ENCODE measurements at regions not wholly inside any gene's neighbourhood (a gene's known extent, or its start where the extent isn't known, plus 50 kb on each side); places are given as distances from the start of the nearest gene placed in this dataset.
"Not testable (repeated sequence)": the region's sequence is repeated elsewhere in the genome, so short reads cannot be mapped to it uniquely, and the experiment has no call there.

DNA sequence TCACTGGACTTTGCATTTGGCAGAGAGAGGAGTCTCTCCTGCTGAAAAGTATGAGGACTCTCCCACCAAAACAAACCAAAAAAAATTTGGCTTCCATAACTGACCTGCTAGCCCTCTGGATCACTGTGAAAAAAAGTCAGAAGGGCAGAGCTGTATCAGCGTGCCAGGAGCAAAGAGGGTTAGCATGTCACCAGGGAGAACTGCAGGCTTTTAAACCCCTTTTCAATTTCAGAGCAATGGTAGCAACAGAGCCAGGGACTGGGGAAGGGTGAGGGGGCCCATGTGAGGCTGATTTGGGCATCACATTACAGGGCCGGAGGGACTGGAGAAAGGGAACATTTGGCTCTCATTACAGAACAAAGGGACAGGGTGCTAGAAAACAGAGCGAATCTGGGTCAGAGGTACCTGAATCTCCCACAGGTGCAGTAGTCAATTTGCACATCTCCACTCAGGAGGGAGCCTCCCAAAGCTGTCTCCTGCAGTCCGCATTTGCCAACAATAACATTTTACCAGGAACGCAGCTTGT is 185.7 kb upstream of the EYA4 start:
- no peak for DNase-seq

DNA sequence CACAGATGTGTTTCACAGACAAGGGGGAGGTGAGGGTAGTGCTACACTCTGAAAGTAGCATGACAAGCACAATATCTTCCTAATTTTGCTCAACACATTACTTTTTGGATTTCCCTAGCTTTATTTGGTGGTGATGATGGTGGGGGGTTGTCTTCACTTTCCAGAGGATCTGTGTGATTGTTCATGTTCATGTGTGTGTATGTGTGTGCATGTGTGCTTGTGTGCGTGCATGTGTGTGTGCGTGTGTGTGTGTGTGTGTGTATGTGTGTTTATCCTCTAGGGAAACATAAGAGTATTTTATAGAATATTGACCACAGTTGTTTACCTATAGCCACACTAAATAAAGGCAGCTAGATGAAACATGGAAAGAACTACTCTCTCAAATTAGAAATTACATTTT is 183.8 kb upstream of the EYA4 start:
- DNase-seq = no peak

DNA sequence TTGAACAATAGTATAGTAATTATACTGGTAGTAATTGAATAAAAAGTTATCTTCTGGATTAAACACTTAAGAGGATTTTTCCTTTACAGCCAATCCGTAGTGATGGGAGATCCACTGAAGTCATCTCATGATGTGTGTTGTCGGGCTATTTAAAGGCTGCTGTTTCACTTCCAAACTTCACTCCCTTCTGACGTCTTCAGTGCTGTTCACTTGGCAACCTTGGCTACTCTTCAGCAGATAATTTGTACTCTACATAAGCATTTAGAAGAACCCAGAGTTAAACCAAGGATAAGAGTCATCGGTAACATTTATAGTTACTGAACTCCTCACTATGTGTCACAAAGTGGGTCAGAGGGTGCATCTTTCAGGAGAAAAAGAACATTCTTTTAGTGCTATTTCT is 179.1 kb upstream of the EYA4 start:
- DNase-seq = no peak

DNA sequence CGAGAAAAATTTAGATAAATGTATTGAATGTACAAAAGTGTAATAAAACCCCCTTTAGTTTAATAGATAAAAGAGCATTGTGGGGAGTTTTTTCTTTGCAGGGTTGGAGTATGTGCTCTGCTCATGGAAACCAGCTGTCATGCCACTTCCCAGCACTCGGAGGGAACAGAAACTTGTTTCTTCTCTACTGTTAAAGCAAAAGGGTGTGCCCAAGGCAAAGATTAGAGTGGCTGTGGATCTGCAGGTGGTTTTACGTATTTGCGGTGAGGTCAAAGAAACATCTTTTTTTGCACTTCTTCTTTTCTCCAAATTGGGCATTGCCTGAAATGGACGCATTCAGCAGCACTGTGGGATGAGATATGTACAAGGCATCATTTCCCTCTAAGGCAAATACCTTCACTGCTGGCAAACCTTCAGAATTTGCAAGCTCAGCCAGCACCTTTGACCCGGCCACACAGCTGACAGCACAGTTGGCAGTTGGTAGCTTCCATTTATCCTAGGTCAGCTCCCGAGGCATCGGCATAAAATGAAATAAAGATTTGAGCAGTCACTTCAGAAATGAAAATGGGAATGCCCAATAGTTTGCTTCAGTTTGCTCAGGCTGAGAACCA is 178.4 kb upstream of the EYA4 start:
- DNase-seq = no peak

DNA sequence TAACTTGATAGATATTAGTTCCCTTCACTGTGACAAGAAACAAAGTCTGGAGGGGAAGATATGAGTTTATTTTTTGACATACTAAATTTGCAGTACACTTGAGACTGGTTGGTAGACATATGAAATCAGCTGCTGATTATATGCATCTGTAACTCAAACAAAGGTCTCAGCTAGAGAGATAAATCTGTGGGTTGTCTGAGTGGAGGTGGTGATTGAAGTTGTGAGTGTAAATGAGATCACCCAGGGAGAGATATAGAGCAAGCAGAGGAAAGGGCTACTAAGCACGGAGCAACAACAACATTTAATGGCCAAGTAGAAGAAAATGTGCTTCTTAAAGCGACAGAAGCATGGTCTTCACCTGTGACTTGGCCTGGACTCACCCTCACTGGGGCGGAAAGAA is 173.2 kb upstream of the EYA4 start:
- no peak for DNase-seq

DNA sequence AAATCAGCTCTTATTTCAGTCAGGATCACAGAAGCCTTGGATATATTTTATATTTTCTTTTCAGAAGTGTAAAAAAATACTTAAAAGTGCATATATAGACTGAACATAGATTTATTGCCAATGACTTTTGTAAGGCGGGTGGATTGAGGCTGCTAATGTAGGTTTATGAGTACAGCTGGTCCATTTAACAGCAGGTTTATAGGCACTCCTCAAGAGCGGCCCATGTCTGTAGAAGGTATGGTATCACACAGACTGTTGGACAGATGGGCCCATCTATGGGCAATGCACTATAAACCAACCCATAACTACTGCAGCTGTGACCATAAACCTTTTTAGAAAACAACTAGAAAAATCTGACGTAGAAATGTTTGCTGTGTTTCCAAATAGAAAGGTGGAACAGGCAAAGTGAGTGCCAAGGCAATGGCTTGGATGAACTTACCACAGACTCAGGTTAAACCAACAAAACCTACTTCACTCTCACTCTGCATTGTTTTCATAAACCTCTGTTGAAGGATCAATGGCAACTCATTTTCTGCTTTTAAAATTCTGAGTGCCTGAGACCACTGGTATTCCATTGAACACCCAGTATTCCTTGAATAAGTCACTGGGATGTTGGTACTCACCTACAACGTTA is 170.6 kb upstream of the EYA4 start:
- DNase-seq = no peak

DNA sequence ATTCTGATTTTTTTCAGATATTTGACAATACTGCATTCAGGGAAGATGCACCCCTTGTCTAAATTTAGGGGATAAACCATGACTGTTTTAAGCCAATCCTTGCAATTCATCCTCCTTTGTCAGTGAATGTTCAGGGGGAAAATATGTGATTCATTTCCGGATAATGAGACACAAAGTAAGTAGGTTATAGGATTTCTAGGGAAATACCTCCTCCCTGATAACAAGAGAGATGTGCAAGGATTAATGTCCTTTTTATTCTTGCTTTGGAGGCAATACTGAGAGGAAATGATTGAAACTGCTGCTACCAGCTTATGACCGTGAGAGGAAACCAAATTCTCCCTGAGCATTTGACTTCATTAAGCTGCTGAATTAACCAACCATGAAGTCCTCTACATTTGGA is 161.3 kb upstream of the EYA4 start:
- no peak for DNase-seq

DNA sequence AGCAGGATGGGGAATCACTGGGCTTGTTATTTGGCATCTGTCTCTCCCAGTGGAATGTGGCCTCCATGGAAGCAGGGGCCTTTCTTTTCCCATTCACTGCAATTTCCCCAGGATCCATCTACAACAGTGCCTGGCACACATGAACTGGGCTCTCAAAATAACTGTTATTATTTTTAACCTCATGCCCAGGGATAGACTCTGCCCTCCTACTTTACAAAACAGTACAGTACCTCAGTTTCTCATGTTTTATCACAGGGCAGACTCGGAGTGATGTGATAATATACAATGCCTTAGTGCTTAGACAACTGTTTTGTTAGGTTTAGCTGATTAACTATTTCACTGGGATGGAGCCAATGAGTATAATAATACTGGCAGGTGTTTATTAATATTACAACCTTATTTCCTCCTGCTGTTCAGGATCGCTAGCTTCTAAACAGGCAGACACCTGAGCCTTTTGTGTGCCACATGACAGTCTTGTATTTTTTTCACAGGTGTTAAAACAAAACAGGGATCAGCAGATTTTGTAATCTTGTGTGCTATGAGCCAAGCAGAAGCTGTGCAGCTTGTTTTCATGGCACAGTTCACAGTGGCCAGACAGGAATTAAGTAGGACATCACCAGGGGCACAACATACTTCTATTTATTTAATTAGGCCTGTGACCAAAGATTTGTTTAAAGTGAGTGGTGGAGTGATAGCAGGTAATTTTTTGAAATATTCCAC is 157.7 kb upstream of the EYA4 start:
- DNase-seq = no peak

DNA sequence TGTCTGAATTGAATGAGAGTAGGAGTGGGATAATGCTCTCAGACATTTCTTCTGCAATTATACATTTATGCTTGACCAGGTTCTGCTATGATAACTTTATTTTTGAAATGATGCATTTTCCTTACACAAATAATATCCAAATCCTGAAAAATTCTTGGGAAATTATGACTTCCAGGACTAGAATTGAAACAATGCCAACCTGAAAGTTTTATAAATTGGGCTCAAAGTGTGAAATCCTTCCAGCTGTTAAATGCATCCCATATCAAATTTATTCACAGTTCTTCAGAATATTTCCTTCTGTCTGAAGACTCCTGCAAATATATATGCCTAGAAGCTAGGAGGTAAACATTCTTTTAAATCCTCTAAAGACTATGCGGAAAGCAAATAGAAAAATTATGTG is 155.7 kb upstream of the EYA4 start:
- DNase-seq = no peak

DNA sequence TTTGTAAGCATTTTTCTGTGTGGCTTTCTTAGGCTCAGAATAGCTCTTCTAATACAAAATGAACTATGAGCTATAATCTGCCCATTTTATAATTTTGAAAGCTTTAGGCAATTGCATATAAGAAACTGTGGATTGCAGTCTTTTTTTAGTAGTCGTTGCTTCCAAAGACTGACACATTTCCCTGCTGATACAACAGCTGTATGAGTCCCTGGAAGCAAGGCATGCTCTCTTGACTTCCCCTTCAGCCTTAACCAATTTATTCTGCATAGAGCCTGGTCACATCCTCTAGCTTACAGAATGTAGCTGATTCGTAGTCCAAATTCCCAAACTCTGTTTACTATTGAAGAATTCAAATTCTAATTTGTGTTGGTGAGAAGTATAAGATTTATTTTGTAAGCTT is 155.3 kb upstream of the EYA4 start:
- DNase-seq = no peak

DNA sequence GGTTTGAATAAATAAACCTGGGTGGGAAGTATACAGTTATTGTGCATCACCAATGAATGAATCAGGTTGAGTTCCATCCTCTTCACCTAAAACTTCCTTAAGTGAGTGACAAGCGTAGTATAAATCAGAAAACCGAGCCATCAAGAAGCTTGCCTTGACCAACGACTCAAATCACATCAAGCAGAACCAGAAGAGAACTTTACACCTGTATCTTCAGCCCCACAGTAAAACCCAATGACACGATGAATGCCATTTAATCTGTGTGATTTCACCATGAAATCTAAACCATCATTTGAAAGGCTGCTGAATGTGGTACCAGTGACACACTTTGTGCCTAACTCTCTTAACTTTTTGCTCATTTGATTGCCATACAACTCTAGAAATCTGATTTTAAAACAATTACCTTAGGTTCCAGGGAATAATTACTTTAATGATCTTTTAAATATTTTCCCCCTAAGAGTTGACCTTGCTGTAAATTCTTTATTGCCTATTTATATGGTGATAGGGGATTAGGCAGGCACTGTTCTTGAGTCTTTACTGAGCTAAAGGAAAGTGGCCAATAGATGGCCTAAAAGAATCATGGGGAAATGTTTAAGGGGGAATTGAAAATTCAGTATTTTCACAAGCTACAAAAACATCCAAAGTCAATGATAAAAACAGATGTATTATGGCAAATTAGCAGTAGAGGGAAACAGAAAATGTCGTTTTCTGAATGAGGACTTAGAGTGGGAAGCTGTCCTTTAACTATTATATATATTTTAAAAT is 152.0 kb upstream of the EYA4 start:
- DNase-seq = no peak

DNA sequence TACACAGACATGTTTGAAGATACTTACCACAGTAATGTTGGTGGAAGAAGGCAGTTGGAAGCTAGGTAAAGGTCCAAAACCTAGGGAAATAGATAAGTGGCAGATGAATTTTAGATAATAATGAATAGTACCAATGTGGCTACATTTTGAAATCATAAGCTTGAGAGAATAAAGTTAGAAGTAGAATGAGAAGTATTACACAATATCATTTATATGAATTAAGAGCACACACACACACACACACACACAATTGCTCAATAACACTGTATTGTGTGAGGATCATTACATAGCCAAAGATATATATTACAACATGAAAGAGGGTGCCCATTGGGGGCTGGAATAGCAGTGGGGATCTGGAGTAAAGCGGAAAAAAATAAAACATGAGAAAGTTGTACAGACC is 149.0 kb upstream of the EYA4 start:
- no peak for DNase-seq

DNA sequence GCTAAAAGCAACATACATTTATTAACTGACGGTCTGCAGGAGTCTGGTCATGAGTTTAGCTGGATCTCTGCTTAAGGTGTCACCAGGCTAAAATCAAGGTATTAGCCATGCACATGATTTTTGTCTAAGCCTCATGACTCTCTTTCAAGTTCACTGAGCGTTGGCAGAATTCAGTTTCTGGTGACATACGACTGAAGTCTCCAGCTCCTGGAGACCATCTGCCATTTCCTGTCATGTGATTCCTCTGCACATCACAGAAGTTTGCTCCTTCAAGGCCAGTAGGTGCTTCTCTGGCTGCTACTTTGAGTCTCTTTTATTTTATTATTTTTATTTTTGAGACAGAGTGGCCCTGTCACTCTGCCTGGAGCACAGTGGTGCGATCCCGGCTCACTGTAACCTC is 148.4 kb upstream of the EYA4 start:
- no peak for DNase-seq

DNA sequence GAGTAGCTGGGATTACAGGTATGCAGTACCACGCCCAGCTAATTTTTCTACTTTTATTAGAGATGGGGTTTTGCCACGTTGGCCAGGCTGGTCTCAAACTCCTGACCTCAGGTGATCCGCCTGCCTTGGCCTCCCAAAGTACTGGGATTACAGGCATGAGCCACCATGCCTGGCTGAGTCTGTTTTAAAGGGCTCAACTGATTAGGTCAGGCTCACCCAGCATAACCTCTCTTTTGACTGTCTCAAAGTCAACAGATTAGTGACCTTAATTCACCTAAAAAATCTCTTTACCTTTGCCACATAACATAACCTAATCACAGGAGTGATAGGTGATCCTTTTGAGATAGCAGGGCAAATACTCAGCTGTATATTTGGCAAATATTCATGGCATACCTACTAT is 147.9 kb upstream of the EYA4 start:
- not testable (repeated sequence) for DNase-seq

DNA sequence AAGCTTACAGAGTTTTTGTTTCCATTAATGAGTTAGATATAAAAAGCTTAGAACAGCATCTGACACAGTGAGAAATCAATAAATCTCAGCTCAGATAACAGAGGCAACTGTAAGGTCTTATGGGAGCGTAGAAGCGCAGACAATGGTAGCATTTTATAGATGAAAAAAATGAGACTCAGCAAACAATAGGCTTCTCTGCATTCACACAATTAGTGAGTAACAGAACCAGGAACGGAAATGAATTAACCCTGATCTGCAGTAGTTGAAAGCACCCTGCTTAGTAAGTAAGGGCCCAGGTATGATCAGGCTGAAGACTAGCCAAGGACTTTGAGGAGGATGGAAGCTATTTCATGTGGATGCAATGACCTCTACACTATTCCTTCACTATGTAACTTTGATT is 147.2 kb upstream of the EYA4 start:
- DNase-seq = no peak

DNA sequence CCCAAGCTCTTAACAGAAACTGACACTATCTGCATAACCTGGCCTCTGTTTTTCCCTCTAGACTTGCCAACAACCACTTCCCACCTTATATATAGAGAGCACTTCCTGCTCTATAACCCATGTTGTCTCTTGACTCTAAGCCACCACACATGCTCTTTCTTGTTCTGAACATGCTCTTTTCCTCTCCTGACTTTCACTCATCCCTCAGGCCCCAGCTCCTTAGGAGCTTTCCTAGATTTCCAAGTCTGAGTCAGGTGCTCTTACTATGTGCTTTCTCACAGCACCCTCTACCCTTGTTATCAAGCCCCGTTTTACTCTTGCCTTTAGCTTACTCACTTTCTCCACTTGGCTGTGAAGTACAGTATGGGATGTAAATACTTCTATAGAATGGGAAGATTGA is 143.9 kb upstream of the EYA4 start:
- DNase-seq = no peak

DNA sequence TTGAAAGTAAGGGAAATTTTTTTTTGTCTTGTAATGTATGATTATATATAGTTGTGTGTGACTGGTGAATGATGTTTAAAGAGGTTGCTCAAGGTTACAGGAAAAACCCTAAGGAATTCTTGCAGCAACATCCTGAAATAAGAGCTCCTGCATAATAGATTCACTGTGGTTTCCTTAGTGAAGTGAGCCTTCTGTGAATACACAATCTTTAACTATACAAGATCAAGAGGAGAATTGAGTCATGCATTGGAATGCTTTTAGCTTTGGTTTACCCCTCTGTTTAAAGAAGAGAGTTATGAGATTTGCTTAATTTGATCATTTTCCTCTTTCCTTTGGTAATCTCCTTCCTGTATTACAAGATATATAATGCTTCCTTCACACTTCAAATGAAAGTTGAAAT is 141.6 kb upstream of the EYA4 start:
- no peak for DNase-seq

DNA sequence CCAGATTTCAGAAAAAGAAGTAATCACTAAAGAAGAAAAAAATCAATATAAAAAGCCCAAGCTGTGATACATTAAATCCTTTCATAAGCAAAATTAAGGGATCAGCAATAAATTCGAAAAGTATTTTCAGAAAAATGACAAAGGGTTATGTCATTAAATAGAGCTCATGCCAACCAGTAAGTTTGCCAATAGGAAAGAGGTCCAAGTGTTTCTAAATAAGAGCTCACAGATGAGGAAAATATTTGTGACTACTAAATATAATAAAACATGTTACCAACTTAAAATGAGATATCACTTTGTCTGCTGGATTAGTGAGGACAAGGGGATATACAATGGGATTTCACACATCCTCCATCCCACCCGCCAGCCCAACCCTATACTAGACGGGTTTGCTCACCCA is 140.3 kb upstream of the EYA4 start:
- DNase-seq = no peak

DNA sequence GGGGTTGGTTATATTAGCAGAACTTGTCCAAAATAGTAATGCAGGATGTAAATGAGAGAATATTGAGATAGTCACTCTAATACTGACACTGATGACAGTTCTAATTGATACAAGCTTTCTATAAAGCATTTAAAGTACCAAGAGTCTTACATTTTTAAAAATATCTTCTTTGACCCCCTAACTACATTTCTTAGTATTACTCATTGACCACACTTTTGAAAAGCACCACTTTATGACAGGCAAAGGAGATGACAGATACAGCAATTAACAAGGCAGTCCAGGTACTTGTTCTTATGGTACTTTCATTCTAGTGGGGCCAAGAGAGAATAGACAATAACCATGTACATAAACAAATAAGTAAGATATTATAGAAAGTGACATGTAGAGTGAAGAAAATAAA is 139.4 kb upstream of the EYA4 start:
- no peak for DNase-seq

DNA sequence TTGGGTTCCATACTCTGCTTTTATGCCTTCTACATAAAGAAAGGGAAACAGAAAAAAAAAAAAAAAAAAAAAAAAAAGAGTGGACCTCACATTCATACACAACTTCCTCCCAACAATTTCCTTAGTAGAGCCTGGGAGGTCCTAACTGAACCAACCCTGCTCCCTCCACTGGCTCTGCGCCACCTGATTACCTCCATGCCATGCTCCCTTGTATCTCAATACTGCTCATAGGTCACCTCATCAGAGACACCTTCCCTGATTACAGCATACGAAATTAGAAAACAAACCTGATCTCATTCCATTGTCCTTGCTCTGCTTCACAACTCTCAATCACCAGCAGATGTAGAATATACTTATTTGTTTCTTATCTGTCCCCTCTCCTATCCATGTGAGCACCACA is 134.2 kb upstream of the EYA4 start:
- DNase-seq = no peak

DNA sequence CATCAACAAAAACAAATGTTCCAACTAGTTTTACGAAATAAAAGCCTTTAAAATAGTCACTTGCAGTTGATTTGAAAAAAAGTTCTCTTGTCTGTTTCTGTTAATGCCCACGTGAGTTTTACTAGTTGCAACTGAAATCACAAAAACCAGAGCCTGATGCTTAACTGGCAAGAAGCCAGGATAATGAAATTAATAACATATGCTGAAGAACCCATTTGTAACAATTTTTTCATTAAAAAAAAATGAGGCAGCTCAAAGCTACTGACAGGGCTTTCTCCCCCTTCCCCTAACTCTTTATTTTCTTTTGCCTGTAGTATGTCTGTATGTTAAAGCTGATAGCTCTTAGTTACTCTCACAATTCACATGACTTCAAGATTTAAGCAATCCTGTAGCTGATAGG is 132.7 kb upstream of the EYA4 start:
- no peak for DNase-seq

DNA sequence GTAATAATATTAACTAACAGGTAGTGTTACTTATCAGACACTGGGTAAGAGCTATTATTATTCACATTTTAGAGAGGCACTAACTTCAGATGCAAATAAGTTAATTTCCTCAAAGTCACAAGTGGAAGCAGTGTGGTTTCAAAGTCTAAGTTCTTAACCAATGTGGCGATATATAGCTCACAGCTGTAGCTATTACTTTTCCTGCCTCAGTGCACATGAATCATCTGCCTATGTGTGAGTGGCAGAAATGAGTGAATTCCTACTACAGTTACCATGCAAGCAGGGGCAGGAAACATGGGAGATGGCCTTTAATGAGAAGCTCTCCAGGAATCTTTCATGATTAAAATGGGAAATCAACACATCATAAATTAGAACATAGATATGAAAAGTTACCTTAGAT is 126.2 kb upstream of the EYA4 start:
- no peak for DNase-seq

DNA sequence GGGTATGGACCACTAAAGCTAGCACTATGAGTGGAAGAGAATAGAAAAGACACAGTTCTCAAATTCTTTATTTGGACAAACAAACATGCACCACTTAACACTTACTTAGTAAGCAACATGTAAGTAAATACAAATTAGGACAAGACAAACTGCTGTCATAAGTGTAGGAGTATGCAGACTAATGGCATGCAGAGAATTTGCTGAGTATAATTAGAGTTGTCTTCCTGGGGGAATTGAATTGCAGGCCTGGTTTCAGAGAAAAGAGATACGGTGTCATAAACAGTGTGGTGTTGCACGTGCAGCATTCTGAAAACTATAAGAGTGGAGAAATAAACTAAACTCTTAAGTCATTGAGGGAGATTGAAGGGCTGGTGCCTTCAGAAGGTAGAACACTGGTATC is 125.2 kb upstream of the EYA4 start:
- no peak for DNase-seq

DNA sequence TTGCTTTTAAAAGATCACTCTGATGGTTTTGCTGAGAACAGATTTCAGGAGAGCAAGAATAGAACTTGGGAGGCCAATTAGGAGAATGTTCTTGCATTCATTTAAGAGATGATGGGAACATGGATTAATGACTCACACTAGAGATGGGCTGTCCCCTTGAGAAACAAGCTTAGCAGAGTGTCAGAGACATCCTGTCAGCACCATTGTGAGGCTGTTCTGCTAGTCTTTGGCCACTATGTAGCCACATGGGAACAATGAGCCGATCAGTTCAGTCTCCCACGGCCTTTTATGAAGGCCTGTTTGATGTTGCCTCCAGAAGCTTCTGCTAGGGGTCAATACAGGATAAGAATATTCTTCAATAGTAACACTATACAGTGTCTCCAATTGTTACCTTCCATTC is 113.0 kb upstream of the EYA4 start:
- no peak for DNase-seq

Data from activated effector memory CD4-positive, alpha-beta T cell treated with Interleukin-2 at 50 U/mL for 16 hours (primary cell).